Suppressor macrophage (primary cell): ENCODE measurements at regions not wholly inside any gene's neighbourhood (a gene's known extent, or its start where the extent isn't known, plus 50 kb on each side); places are given as distances from the start of the nearest gene placed in this dataset.

Source experiments
- DNase-seq, 4 experiments: peaks; one replicate each; pipeline ENCODE4 v3.0.0-alpha.2; 2020 to 2022

GRCh38 chr11:119937412-119937811 lies 200.5 kb downstream of the TRIM29 start:
- no peak for DNase-seq

GRCh38 chr11:119936426-119936825 lies 201.5 kb downstream of the TRIM29 start:
- DNase-seq: peak; percentile 37 to 56 (median 45)

DNA sequence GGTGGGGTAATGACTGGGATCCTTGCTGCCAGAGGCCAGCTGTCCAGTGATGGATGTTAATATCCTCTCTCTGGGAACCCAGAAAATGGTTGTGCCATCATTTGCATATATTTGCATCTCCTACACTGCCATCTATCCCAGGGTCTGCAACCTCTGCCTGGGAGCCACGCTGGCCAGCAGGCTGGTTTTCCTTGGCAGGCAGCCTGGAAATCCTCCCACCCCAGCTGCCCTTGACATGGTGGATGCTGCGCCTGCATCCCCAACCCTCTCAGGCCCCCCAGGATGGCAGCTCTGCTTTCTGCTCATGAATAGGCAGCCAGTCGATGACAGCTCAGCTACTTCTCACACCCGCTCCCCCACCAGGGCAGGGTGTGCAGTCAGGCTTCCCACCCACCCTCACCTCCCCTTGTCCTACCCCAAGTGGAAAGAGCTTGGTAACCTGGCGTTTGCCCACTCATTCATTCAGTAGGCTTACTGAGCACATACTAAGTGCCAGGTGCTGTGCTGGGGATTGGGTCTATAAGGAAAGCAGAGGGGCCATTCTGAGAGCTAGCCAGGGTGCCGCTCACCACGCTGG lies 202.5 kb downstream of the TRIM29 start:
- no peak for DNase-seq

DNA sequence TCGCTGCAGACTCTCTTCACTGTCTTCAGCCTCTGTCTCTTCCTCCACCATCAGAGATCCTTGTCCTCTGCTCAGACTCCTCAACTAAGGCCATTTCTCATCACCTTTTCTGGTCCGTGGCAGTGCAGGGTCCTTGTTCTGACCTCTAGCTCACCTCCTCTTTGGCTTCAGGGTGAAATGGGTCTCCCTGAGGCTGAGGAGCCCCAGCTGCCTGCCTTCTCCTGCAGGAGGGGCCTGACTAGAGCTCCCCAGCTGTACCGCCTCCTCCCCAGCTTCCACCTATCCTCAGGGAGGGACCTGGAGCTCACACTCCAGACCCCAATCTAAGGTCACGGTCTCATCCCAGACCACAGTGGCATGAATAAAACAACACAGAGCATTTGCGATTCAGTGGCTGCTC lies 203.0 kb downstream of the TRIM29 start:
- no peak for DNase-seq

- no peak for DNase-seq
These were observed 203.6 kb downstream of the TRIM29 start for GRCh38 chr11:119934267-119934666.

- no peak for DNase-seq
These were observed 204.3 kb downstream of the TRIM29 start for GRCh38 chr11:119933584-119933983.

- DNase-seq: no peak
These were observed 204.0 kb upstream of the NECTIN1 start for GRCh38 chr11:119932828-119933562.

- DNase-seq: no peak
These were observed 199.0 kb upstream of the NECTIN1 start for GRCh38 chr11:119928047-119928446.

- DNase-seq: peak in 3 of 4 experiments; percentile 28 to 41 (median 34)
These were observed 195.0 kb upstream of the NECTIN1 start for GRCh38 chr11:119924017-119924416.

DNA sequence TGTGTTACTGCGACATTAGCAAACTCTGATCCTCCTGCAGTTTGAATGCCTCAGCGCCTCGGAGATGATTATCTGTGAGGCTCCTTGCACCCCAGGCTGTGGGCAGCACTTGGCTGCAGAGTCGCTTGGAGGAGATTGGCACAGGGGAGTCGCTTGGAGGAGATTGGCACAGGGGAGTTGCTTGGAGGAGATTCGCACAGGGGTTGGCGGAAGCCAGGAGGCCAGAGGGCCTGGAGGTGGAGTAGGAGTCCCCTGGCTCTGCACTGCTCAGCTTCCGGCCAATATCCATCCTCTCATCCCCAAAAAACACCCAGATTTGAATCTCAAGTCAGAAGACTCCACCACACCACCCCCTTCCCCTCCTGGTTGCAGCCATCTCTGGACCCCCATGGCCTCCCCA lies 192.6 kb upstream of the NECTIN1 start:
- no peak for DNase-seq

- DNase-seq: no peak
These were observed 191.8 kb upstream of the NECTIN1 start for GRCh38 chr11:119920666-119921387.

- no peak for DNase-seq
These were observed 190.7 kb upstream of the NECTIN1 start for GRCh38 chr11:119919656-119920055.

- DNase-seq: no peak
These were observed 189.3 kb upstream of the NECTIN1 start for GRCh38 chr11:119918347-119918746.

- no peak for DNase-seq
These were observed 187.6 kb upstream of the NECTIN1 start for GRCh38 chr11:119916568-119916967.

DNA sequence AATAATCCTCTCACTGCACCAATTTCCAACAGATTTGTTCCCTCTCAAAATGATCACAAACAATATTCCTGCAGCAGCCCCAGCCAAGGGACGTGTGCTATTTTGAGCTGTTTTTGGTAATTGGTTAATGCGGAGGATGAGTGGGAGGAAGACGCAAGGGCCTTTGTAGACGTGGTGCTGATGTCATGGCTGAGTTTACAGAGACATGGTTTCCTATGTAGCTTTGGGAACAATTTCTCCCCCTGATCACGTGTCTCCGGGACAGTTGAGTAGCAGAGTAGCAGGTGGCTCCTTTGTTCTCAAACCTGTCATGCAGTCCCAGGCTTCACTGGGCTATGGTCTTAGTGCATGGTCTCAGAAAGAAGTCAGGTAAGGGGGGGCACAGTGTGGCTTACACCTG lies 183.2 kb upstream of the NECTIN1 start:
- no peak for DNase-seq

- no peak for DNase-seq
These were observed 181.7 kb upstream of the NECTIN1 start for GRCh38 chr11:119910650-119911049.

- DNase-seq: no peak
These were observed 181.1 kb upstream of the NECTIN1 start for GRCh38 chr11:119910051-119910450.

GRCh38 chr11:119909495-119909894 lies 180.5 kb upstream of the NECTIN1 start:
- no peak for DNase-seq

DNA sequence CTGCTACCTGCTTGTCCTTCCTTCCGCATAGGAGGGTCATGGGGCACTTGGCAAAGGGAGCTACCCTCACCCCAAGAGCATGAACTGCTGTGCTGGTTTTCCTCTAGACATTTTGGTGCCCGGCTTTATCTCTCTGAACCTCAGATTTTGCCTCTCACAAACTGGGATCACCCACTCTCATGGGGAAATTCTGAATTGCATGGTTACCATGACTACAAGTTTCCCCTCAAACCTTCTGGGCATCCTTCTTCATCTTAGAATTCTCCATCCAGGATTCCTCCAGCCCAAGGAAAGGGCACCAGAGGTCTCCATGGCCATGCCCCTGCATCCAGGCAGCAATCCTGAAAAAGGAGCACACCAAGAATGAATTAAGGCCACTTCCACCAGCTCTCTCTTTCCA lies 180.1 kb upstream of the NECTIN1 start:
- no peak for DNase-seq

GRCh38 chr11:119908573-119908904 lies 179.5 kb upstream of the NECTIN1 start:
- no peak for DNase-seq

GRCh38 chr11:119907878-119908572 lies 179.0 kb upstream of the NECTIN1 start:
- peak in 3 of 4 experiments; percentile 17 to 29 (median 19) for DNase-seq

GRCh38 chr11:119907122-119907851 lies 178.3 kb upstream of the NECTIN1 start:
- no peak for DNase-seq

DNA sequence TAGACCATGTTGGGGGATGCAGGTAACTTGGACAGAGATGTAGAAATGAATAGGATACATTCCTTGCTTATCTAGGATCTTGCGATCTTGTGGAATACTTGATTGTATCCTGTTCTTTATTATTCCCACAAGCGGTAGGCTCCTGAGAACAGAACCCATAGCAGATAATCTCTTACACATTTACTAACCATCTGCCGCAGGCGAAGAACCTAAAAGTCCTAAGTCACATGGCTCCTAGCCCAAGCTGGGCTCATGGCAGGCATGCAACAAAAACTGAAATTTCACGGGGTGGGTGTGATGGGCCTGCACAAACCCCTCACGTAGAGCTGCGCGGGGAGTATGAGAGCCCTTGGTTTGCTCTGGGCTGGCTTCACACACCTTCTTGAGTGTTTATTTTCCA lies 177.4 kb upstream of the NECTIN1 start:
- no peak for DNase-seq
